Fibroblast of the aortic adventitia (primary cell): ENCODE measurements at regions not wholly inside any gene's neighbourhood (a gene's known extent, or its start where the extent isn't known, plus 50 kb on each side); places are given as distances from the start of the nearest gene placed in this dataset.

Experiments
- DNase-seq: peaks from one replicate; pipeline ENCODE4 v3.0.0-alpha.2; 2010; ENCODE audit warnings: low read depth
- H3K4me3 ChIP-seq: 2 replicates; pipeline ENCODE4 v1.5.1; 2011; ENCODE audit warnings: low read depth, mild to moderate bottlenecking, control low read depth, low read length, moderate library complexity
- CTCF ChIP-seq: IDR thresholded peaks from 2 replicates; pipeline ENCODE4 v1.5.1; 2011; ENCODE audit warnings: mild to moderate bottlenecking, low read length, control low read depth, inconsistent platforms; ENCODE audit not compliant: insufficient read depth

- H3K4me3 ChIP-seq, result no peak overlapping the region
- DNase-seq, result peak; percentile 56
- TF ChIP-seq CTCF, result no peak
These were observed 430.2 kb downstream of the KCTD12 start for GRCh38 chr13:76455960-76456359.

GRCh38 chr13:76454991-76455390, 431.2 kb downstream of the KCTD12 start:
- no peak for DNase-seq
- no peak for TF ChIP-seq CTCF
- H3K4me3 ChIP-seq, result no peak overlapping the region

- no peak for DNase-seq
- no peak overlapping the region for H3K4me3 ChIP-seq
- TF ChIP-seq CTCF, result no peak
These were observed 436.5 kb downstream of the KCTD12 start for GRCh38 chr13:76449716-76450115.

GRCh38 chr13:76446191-76446590, 440.0 kb downstream of the KCTD12 start:
- no peak for TF ChIP-seq CTCF
- H3K4me3 ChIP-seq, result no peak overlapping the region
- peak; percentile 5 for DNase-seq

GRCh38 chr13:76440568-76440967, 445.6 kb downstream of the KCTD12 start:
- H3K4me3 ChIP-seq, result no peak overlapping the region
- TF ChIP-seq CTCF, result no peak
- no peak for DNase-seq

GRCh38 chr13:76439546-76439945, 446.7 kb downstream of the KCTD12 start:
- no peak overlapping the region for H3K4me3 ChIP-seq
- no peak for TF ChIP-seq CTCF
- no peak for DNase-seq

- no peak for DNase-seq
- TF ChIP-seq CTCF, result no peak
- no peak overlapping the region for H3K4me3 ChIP-seq
These were observed 448.2 kb downstream of the KCTD12 start for GRCh38 chr13:76438050-76438449.
